Heart left ventricle (tissue), 16 donors: ENCODE measurements at regions not wholly inside any gene's neighbourhood (a gene's known extent, or its start where the extent isn't known, plus 50 kb on each side); places are given as distances from the start of the nearest gene placed in this dataset.

Experiments
- ATAC-seq, 4 donors: fragments of 200-7000 bp; cut with Tn5 transposase; one replicate each; pipeline ENCODE4 v1.9.1; 2020 to 2022; ENCODE audit warnings: moderate library complexity in 4 of 4, mild to moderate bottlenecking in 3 of 4, moderate number of reproducible peaks in 1 of 4
- DNase-seq, 5 donors: peaks; one replicate each; pipeline ENCODE4 v3.0.0-alpha.2; 2020
- H3K27ac ChIP-seq, 12 donors: fragments of 200-600 bp; sonication (generic) in 4 of 12; one replicate each; pipeline versions ENCODE4 v1.5.0 to v1.8.0; 2016 to 2022; ENCODE audit warnings: mild to moderate bottlenecking in 2 of 12
- H3K27me3 ChIP-seq, 9 donors: fragments of 200-600 bp; sonication (generic) in 2 of 9; one replicate each; pipeline versions ENCODE4 v1.5.1 to v1.8.0; 2016 to 2022; ENCODE audit warnings: mild to moderate bottlenecking in 3 of 9
- H3K36me3 ChIP-seq, 9 donors: fragments of 200-600 bp; sonication (generic) in 2 of 9; one replicate each; pipeline versions ENCODE4 v1.5.0 to v1.8.0; 2018 to 2022; ENCODE audit warnings: mild to moderate bottlenecking in 2 of 9
- H3K4me1 ChIP-seq, 12 donors: fragments of 200-600 bp; sonication (generic) in 4 of 12; one replicate each; pipeline versions ENCODE4 v1.5.0 to v1.8.0; 2016 to 2022; ENCODE audit warnings: mild to moderate bottlenecking in 3 of 12
- H3K4me3 ChIP-seq, 12 donors: fragments of 200-600 bp; sonication (generic) in 4 of 12; one replicate each; pipeline versions ENCODE4 v1.5.0 to v1.8.0; 2017 to 2022; ENCODE audit warnings: mild to moderate bottlenecking in 9 of 12, moderate library complexity in 4 of 12
- H3K9me3 ChIP-seq, 12 donors: fragments of 200-600 bp; sonication (generic) in 4 of 12; one replicate each; pipeline versions ENCODE4 v1.5.0 to v1.8.0; 2016 to 2022; ENCODE audit warnings: mild to moderate bottlenecking in 1 of 12
- CTCF ChIP-seq, 12 donors: fragments of 200-600 bp; sonication (generic) in 4 of 12; IDR thresholded peaks; one replicate each; pipeline versions ENCODE4 v1.5.0 to v1.8.0; 2018 to 2022; ENCODE audit warnings: antibody characterized with exemption in 12 of 12, mild to moderate bottlenecking in 5 of 12
- POLR2A ChIP-seq, 2 donors: fragments of 450-650 bp; IDR thresholded peaks; one replicate each; pipeline ENCODE4 v1.6.1; 2017; ENCODE audit warnings: antibody characterized with exemption in 2 of 2, mild to moderate bottlenecking in 2 of 2, moderate library complexity in 2 of 2
- WGBS, 4 donors: extraction: QIAGEN DNeasy Blood & Tissue Kit in 2 of 4; methylation state at CpG; one replicate each; pipeline versions ENCODE4 v1.1.5 to v1.1.7; 2013 to 2018; 5-methylcytosine and 5-hydroxymethylcytosine counted together
- intact Hi-C, 10 donors: fragments of 100-400 bp; cut with DNase I; formaldehyde crosslinking; loops; one replicate each; pipeline versions ENCODE4 v1.11.1 to v1.14.2; 2022
- donor health status: ischemic (EF 13 %, LVEDD 7.1; RV severe dilation, severe dysfunction).
- donor health status: healthy with polysubstance abuse.
- donor health status: DM: no; HTN: yes; CAD: no.
- donor health status: DM: no; HTN: no; CAD: no.
- donor health status: ischemic (EF 25% LVEDD 6.9; RV normal size, moderate dysfunction).
- donor health status: ischemic (EF 25% LVEDD 5.7; RV mildly dilated, moderate dysfunction).
- donor health status: healthy.
- donor health status: DM: yes; HTN: yes; CAD: no.
- donor health status: ischemic (EF 35%, LVEDD 5.7; RV mildly dilated, moderate dysfunction).
- donor health status: nonischemic (EF 11% LVEDD 7.7; RV severe dilation, severe dysfunction).
- donor health status: DM: yes; HTN: yes; CAD: no.
- donor health status: PGD.
- donor health status: ischemic (EF 29% LVEDD 5.4; RV normal size, mild dysfunction).
- donor health status: nonischemic (EF 23%, LVEDD 6.1; RV moderate dilation, normal function).

- H3K27me3 ChIP-seq, result no peaks in the 10 kb centered on the region
- H3K36me3 ChIP-seq, result no peaks in the 10 kb centered on the region
- intact Hi-C loops, result no loop called here
- TF ChIP-seq CTCF (IDR thresholded peaks at IDR 0.05), result no peak
- TF ChIP-seq POLR2A (IDR thresholded peaks at IDR 0.05), result no peak
- no peaks in the 10 kb centered on the region for H3K4me1 ChIP-seq
- 76 to 83% (median 80%) methylated on average over 8 of the region's 8 CpGs for WGBS, 4 donors
- H3K9me3 ChIP-seq, result no peaks in the 10 kb centered on the region
- no peak overlapping the region for H3K4me3 ChIP-seq
- no peak overlapping the region for H3K27ac ChIP-seq
- DNase-seq (no peak), ATAC-seq (no peak)
Observed at GRCh38 chr2:125857971-125858794, 797.8 kb upstream of the GYPC start.

DNA sequence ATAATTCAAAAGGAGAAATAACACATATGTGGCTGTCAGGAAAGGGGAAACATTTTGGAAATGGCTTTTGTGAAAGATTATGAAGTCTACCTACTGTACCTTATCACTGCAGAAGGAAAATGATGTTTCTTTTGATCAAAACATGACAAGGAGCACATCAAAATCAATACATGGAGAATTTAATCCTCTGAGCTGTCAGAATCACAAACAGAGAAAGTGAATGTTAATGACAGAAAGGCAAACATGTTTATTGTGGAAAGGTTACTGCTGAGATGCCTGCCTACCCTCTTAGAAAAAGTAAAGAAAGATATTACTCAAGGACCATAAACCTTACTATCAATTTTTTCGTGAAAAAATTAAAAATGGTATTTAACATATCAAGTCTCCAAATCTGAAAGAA lies 794.5 kb upstream of the GYPC start:
- Histone ChIP-seq H3K36me3 (no peaks in the 10 kb centered on the region), H3K9me3 (no peaks in the 10 kb centered on the region), H3K27ac (no peak overlapping the region), H3K27me3 (no peaks in the 10 kb centered on the region), H3K4me1 (no peaks in the 10 kb centered on the region), H3K4me3 (no peak overlapping the region)
- WGBS, 4 donors, result 81 to 94% (median 84%) methylated on average over 1 of the region's 1 CpG
- TF ChIP-seq CTCF (IDR thresholded peaks at IDR 0.05) (no peak), POLR2A (IDR thresholded peaks at IDR 0.05) (no peak)
- ATAC-seq (no peak), DNase-seq (no peak)
- intact Hi-C loops, result no loop called here

DNA sequence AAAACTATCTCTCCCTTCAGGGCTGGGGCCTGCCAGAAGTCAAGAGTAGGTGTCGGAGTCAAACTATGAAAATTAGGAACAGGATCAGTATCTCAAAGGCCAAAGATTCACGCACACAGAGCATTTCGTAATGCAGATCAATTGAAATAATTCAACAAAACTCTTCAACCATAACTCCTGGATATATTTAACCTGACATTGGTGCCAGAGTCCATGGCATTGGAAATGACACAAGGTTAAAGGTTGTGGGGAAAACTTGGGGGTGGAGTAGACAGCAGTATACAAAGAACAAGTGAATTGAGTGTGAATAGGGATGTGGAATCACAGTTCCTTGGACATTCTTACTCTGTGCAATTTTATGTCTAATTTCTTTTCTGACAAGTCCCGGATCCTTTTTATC lies 788.0 kb upstream of the GYPC start:
- Histone ChIP-seq H3K4me1 (no peaks in the 10 kb centered on the region), H3K27ac (no peak overlapping the region), H3K4me3 (no peak overlapping the region), H3K9me3 (peaks cover 0 to 10% (median 0%) of the 10 kb centered on the region in 12 donors), H3K27me3 (no peaks in the 10 kb centered on the region), H3K36me3 (no peaks in the 10 kb centered on the region)
- ATAC-seq, result no peak
- DNase-seq, result no peak
- no peak for TF ChIP-seq POLR2A (IDR thresholded peaks at IDR 0.05)
- no peak for TF ChIP-seq CTCF (IDR thresholded peaks at IDR 0.05)
- intact Hi-C loops, result no loop called here
- WGBS, 4 donors, result 94 to 96% (median 94%) methylated on average over 4 of the region's 4 CpGs

DNA sequence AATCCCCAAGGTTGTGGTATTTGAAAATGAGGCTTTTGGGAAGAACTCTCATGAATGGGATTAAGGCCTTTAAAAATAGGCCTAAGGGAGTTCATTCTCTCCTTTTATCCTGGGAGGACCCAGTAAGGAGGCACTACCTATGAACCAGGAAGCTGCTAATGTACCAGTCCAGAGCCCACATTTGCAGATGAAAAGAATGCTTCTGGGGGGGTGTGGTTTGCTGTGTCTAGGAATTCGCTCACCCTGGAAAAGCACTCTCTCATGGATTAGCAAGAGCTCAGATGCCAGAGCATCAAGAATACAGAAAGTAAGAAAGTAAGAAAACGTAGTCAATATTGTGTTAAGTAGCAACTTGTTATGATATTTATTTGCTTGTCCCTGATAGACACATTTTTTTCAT lies 785.7 kb upstream of the GYPC start:
- WGBS, 4 donors, result 77 to 92% (median 82%) methylated on average over 2 of the region's 2 CpGs
- no peaks in the 10 kb centered on the region for H3K36me3 ChIP-seq
- H3K4me1 ChIP-seq, result no peaks in the 10 kb centered on the region
- no peak overlapping the region for H3K4me3 ChIP-seq
- peaks cover 0 to 10% (median 0%) of the 10 kb centered on the region in 12 donors for H3K9me3 ChIP-seq
- ATAC-seq (no peak), DNase-seq (no peak)
- no peak overlapping the region for H3K27ac ChIP-seq
- H3K27me3 ChIP-seq, result no peaks in the 10 kb centered on the region
- TF ChIP-seq CTCF (IDR thresholded peaks at IDR 0.05), result no peak
- no peak for TF ChIP-seq POLR2A (IDR thresholded peaks at IDR 0.05)
- intact Hi-C loops, result no loop called here
